H1 (cell line): ENCODE measurements at regions not wholly inside any gene's neighbourhood (a gene's known extent, or its start where the extent isn't known, plus 50 kb on each side); places are given as distances from the start of the nearest gene placed in this dataset.

Source experiments
- CHD2 ChIP-seq: IDR thresholded peaks from 2 replicates; pipeline ENCODE4 v1.6.1; 2012; ENCODE audit warnings: low read length, improper control_type of control experiment
- CHD7 ChIP-seq: fragments of 300-600 bp; sonication (generic); IDR thresholded peaks from 2 replicates; pipeline ENCODE4 v1.7.1; 2012; ENCODE audit warnings: low read length, moderate library complexity, mild to moderate bottlenecking, inconsistent platforms; ENCODE audit not compliant: insufficient replicate concordance
- RXRA ChIP-seq: IDR thresholded peaks from 2 replicates; pipeline ENCODE4 v1.6.1; 2011; ENCODE audit warnings: low read depth, mild to moderate bottlenecking, low read length, moderate library complexity; ENCODE audit not compliant: insufficient read depth

GRCh38 chr1:58244872-58245271 lies 301.7 kb downstream of the OMA1 start (continued):
- no peak for TF ChIP-seq CHD7
- no peak for TF ChIP-seq CHD2
- TF ChIP-seq RXRA: no peak
- TF ChIP-seq, all 59 proteins: peak for 0
